GM21526 (cell line): ENCODE measurements at regions not wholly inside any gene's neighbourhood (a gene's known extent, or its start where the extent isn't known, plus 50 kb on each side); places are given as distances from the start of the nearest gene placed in this dataset.
"Not testable (repeated sequence)": the region's sequence is repeated elsewhere in the genome, so short reads cannot be mapped to it uniquely, and the experiment has no call there.

Experiments used
- ATAC-seq: cut with Tn5 transposase; IDR thresholded peaks from one replicate; pipeline ENCODE4 v1.9.1; 2021; ENCODE audit warnings: moderate library complexity; ENCODE audit not compliant: unreplicated experiment, low FRiP score

DNA sequence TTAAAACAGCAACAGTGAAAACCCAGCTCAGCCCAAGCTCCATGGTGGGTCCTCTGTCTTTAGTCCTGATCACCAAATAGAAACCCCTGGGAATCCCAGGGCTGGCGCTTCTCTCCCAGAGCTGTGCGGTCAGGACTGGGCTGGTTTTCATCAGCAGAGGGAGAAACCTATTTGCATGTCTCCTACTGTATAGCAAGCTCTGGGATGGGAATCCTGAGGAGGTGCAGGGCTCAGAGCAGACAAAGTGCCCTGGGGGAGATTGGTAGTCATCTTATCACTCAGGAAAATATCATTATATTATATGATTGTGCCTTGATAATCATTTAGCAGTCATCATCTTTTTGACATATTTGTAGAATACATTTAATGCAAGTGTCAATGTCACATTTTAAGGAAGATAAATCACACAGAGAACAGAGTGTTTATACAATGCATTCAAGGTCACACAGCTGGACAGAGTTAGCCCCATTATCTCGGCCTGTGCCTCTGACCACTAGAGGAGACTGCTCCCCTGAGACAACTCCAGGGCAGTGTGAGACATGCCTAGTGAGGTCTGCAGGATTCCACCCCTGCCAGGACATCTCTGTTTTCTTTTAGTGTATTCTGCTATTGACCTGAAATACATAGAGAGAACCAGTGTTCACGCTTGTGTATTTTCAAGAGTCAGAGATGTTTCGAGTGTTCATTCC lies 818.6 kb downstream of the TMEM121 start:
- not testable (repeated sequence) for ATAC-seq

DNA sequence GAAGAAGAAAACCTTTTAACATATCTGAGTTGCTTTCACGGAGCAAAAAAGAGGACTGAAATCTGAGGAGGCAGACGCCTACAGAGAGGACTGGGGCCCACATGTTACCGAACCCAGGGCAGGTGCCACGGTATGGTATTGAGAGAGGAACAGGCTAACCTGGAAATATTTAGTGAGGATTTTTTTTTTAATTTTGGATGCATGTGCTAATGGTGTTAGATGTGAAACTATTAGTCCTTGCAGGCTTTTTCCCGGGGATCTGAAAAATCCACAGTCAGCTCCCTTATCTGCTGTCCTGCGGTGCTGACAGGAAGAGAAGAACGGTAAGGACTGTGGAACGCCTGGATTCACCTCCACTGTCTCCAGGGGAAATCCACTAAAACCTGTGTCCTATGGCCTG lies 819.7 kb downstream of the TMEM121 start:
- ATAC-seq, result no peak

DNA sequence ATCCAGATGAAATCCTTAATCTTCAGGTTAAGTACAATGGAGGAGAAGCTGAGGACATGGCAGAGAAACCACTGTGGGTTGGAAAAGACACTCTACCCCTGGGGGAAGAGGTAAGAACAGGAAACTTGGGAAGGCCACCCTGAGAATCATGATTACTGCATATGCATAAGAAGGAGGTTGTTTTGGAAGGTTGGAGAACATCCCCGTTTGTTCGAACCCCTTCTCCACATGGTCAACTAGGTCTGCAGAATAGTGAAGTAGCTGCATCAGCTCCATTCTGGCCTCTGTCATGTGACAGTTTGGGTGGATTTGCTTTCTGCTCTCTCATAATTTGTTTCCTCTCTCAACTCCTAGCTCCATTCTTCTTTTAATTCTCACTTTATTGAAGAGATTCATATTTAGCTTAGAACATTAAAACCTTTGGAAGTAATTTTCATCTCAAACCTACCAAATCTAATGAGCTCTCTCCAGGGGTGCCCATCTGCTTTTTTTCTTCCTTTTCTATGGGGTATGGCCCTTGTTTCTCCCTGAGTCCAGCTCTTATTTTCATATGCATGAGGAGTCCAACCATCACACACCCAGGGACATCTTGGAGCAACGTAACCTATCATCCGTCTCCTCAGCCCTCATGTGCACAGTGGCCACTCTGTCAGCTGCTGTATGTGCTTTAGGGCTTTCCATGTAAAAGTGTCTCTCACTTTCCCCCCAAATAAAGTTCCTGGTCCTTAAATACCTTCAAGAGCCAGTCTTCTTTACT lies 820.3 kb downstream of the TMEM121 start:
- ATAC-seq, result no peak

DNA sequence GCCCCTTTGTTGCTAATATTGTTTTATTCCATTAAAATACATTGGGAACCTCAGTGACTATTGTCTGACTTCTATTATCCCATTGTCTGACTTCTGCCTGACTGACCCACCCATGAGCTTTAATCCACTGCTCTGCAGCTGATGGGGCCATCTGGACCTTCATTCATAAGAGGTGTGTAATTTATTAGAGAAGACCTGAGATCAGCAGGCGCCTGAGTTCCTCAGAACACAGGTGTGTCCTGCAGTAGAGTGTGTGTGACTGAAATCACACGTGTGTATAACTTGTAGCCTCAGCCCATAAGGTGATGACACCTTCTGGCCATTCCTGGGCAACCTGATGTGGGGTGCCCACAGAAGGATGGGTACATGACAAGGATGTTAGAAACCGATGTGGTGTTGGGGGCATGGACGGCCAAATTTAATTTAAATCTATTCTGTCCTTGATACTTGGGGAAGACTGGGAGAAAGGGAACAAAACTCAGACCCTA lies 821.0 kb downstream of the TMEM121 start:
- no peak for ATAC-seq

DNA sequence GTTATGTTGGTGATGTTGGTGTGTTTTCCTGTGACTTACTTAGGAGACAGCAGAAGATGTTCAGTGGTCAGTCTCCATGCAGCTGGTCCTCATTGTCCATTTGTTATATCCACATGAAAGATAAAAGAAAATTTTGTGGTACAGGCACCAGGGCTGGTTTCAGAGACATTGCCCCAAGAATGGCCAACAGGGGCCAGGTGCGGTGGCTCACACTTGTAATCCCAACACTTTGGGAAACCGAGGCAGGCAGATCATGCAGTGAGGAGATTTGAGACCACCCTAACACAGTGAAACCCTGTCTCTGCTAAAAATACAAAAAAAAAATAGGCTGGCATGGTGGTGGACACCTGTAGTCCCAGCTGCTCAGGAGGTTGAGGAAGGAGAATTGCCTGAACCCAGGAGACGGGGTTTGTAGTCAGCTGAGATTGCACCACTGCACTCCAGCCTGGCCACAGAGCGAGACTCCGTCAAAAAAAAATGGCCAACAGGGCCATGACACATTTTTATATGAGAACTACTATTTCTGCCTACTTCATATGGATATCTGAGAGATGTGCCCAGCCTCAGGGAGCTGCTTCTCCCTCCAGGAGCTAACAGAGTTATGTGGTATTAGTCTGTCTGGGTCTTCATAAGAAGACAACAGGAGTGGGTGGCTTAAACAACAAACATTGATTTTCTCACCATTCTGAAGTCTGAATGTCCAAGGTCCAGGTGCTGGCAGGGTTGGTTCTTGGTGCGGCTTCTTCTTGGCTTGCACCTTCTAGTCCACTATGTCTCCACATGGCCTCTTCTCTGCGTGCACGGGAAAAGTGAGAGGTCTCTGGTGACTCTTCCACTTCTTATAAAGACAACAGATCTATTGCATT lies 821.7 kb downstream of the TMEM121 start:
- ATAC-seq, result no peak

DNA sequence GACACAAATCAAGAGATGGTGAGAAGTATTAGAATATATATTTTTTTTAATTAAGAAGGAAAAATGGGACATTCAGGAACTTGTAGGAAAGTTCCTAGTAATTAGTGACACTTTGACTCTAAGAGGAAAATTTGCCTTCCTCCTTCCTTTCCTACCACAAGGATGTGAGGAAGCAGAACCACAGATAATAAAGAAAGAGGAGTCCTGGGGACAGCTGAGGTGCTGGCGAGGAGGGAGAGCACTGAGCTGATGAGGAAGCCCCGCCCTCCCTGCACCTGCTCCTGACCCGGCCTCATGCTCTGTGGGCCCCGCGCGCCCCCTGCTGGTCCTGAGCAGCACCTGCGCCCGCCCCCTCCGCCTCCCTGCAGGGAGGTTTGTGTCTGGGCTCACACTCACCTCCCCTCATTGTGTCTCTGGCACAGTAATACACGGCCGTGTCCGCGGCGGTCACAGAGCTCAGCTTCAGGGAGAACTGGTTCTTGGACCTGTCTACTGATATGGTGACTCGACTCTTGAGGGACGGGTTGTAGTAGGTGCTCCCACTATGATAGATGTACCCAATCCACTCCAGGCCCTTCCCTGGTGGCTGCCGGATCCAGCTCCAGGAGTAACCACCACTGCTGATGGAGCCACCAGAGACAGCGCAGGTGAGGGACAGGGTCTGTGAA lies 822.6 kb downstream of the TMEM121 start:
- not testable (repeated sequence) for ATAC-seq

DNA sequence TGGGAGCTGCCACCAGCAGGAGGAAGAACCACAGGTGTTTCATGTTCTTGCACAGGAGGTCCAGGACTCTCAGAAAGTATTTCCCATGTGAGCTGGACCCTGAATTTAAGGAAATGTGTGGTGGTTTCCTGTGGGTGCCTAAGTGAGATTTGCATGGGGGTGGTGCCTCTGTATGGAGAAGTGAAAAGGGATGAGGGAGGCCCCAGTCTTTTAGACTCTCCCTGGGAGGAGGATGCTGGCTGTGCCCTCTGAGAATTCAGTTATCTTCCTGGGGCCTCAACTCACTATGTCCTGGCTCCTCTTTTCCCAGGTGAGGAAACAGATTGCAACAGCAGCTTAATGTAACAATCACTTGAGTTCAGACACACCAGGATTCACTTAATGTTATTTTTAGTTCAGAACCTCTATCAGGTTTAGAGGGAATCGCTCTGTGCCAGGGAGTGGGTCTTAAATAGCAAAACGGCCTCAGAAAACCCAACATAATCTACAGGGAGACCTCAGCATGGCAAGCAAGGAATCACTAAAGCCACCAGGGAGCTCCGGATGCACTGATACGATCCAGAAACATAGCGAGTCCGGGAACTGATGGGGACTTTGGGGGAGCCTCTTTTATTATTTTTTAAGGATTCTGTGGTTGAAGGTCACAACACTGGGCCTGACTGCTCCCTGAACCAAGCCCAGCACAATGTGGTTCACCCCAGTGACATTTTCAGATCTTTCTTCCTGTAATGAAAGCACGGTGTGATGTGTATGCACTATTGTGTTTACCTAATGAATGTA lies 823.5 kb downstream of the TMEM121 start:
- not testable (repeated sequence) for ATAC-seq

DNA sequence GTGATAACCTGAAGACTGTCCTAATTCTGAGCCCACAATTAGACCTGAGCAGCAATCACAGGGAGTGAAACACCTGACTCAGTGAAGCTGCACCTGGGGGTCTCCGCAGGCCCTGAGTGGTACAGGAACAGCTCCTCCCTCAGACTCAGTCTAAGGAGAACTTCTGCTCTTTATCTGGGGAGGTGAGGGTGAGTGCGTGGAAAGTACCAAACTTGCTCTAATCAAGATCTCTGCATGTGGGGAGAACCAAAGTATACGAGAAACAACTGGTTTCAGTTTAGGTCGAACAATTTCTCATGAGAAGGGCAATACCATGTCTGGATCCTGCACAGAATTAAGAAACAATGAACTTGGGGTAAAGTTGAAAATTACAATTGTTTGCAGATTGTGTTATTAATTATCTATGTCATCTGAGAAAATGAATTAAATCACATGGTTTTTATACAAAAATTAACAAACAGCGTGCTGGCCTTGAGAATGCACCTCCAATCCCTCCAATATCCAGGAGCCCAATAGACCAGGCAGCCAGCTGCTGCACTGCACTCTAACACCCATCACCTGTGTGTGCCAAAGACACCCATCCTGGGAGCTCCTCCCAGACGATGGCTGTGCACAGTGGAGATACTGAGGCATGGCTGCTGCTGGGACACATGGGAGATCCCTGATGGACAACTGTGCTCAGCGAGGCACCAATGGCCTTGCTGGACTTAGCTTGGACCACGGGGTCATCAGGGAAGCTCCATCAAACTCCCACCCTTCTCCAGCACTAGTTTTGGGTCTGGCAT lies 828.8 kb downstream of the TMEM121 start:
- ATAC-seq, result not testable (repeated sequence)

DNA sequence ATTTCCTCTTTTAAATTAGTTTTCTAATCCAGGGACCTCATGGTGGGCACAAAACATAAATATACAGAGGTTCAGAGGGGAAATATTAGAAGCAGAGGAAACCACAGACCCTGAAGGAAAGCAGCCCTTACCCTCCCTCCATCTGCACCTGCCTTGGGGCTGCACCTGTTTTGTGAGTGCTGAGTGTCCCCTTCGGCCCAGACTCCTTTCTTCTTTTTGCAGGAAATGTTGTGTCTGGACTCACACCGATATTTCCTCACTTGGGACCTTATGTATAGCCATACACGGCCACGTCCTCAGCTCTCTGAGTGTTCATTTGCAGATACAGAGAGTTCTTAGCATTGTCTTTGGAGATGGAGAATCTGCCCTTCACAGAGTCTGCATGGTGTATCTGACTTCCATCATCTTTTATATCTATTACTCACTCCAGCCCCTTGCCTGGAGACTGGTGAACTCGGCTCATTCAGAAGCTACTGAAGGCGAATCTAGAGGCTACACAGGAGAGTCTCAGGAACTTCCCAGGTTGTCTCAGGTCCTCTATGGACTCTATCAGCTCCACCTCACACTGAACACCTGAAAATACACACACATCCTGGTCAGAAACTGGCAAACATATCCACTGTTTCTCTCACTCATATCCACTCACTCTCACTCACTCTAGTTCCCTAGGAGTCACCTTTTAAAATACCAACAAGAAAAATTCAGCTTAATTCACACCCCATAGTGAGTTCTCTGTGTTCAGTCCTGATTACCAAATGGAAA lies 829.7 kb downstream of the TMEM121 start:
- ATAC-seq, result not testable (repeated sequence)

DNA sequence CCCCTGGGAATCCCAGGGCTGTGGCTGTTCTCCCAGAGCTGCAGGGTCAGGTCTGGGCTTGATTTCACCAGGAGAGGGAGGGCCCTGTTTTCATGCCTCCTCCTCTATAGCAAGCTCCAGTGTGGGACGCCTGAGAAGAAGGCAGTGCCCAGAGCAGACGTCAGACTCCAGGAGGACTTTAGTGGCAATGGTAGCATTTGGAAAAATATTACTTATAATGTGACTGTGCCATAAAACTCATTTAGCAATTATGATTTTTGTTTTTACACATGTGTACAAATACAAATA lies 830.2 kb downstream of the TMEM121 start:
- ATAC-seq, result not testable (repeated sequence)

DNA sequence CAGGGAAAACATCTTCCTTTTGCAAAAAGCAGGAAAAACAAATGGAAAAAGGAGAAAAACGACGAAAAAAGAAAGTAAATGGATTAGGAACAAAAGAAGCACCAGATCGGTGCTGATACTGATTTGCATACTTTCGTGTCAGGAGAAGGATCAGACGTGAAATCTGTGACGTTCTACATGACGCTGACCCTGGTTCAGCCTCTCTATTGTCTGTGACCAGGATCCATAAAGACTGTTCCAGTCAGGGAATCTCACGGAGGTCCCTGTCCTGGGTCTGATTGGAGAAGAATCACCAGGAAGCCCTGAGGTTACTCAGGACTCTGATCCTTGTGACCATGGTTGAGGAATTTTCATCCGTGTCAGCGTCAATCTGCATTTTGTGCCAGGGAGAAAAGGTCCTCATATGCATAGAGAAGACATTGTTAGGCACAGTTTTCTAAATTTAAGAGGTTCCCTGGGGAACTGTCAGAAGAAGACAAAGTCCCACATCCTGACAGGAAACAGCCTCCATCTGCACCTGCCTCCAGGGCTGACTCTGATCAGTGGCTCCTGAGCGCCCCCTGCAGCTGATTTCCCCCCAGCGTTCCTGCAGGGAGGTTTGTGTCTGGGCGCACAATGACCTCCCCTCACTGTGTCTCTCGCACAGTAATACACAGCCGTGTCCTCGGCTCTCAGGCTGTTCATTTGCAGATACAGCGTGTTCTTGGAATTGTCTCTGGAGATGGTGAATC lies 832.9 kb downstream of the TMEM121 start:
- not testable (repeated sequence) for ATAC-seq

DNA sequence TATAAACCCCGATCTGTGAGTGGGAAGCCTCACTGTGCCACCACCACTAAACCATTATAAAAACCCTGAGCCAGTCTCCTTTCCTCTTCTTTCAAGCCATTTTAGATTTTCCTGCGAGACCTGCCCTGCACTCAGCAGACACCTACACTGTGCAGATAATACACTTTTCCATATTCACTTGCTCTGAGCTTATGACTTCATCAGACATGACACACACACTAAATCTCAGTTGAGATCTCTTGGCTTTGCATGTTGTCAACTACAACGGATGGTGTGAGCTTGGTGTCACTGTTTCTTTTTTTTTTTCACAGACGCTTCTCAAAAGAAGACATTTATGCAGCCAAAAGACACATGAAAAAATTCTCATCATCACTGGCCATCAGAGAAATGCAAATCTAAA lies 839.0 kb downstream of the TMEM121 start:
- ATAC-seq, result not testable (repeated sequence)

DNA sequence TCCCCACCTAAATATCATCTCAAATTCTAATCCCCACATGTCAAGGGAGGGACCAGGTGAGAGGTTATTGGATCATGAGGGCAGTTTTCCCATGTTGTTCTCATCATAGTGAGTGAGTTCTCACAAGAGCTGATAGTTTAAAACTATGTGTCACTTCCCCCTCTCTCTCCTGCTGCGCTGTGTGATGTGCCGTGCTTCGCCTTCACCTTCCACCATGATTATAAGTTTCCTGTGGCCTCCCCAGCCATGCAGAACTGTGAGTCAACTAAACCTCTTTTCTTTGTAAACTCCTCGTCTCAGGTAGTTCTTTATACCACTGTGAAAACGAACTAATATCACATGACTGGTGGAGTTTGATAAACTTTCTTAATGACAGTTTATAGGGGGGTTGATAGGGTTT lies 839.5 kb downstream of the TMEM121 start:
- ATAC-seq, result not testable (repeated sequence)

DNA sequence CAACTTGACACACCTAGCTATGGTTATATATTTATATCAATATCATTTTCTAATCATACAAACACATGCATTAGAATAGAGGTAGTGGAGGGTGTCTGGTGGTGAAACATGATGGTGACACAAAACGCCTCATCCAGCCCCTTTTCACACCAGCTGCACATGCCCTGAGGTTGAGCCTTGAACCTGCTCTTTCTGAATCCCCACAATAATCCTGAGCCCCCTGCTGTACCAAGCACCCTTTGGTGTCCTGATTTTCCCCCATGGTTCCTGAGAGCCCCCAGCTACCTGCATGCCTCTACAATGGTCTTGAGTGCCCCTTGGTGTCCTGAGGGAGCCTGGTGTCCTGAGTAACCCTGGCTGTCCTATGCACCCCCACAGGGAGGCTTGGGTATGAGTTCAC lies 840.6 kb downstream of the TMEM121 start:
- ATAC-seq, result not testable (repeated sequence)

DNA sequence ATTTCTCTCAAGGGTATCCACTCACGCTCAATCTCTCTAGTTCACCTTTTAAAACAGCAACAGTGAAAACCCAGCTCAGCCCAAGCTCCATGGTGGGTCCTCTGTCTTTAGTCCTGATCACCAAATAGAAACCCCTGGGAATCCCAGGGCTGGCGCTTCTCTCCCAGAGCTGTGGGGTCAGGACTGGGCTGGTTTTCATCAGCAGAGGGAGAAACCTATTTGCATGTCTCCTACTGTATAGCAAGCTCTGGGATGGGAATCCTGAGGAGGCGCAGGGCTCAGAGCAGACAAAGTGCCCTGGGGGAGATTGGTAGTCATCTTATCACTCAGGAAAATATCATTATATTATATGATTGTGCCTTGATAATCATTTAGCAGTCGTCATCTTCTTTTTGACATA lies 843.1 kb downstream of the TMEM121 start:
- not testable (repeated sequence) for ATAC-seq

DNA sequence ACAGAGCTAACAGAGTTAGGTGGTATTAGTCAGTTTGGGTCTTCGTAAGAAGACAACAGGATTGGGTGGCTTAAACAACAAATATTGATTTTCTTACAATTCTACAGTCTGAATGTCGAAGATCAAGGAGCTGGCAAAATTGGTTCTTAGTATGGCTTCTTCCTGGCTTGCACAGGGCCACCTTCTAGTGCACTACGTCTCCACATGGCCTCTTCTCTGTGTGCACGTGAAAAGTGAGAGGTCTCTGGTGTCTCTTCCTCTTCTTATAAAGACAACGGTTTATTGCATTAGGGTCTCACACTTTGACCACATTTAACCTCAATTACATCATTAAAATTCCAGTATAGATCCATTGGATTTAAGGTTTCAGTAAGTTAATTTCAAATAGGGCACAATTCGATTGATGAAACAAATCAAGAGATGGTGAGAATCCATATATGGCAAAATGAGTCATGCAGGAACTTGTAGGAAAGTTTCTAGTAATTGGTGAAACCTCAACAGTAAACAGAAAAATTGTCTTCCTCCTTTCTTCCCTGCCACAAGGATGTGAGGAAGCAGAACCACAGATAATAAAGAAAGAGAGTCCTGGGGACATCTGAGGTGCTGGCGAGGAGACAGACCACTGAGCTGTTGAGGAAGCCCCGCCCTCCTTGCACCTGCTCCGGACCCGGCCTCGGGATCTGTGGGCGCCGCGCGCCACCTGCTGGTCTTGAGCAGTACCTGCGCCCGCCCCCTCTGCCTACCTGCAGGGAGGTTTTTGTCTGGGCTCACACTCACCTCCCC lies 846.7 kb downstream of the TMEM121 start:
- ATAC-seq, result peak; percentile 62

DNA sequence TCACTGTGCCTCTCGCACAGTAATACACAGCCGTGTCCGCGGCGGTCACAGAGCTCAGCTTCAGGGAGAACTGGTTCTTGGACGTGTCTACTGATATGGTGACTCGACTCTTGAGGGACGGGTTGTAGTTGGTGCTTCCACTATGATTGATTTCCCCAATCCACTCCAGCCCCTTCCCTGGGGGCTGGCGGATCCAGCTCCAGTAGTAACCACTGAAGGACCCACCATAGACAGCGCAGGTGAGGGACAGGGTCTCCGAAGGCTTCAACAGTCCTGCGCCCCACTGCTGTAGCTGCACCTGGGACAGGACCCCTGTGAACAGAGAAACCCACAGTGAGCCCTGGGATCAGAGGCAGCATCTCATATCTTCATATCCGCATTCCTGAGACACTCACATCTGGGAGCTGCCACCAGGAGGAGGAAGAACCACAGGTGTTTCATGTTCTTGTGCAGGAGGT lies 847.3 kb downstream of the TMEM121 start:
- ATAC-seq, result not testable (repeated sequence)
